Spleen (tissue), 7 donors: ENCODE measurements at regions not wholly inside any gene's neighbourhood (a gene's known extent, or its start where the extent isn't known, plus 50 kb on each side); places are given as distances from the start of the nearest gene placed in this dataset.

Source experiments
- CTCF ChIP-seq, 11 experiments: fragments of 200-600 bp in 7 of 11; fragments of 450-650 bp in 4 of 11; sonication (generic) in 4 of 11; IDR thresholded peaks in 8 of 11; conservative IDR thresholded peaks in 3 of 11; 1 replicate in 7 of 11; 2 replicates in 4 of 11; pipeline versions ENCODE4 v1.4.0 to v1.8.0; 2016 to 2021; ENCODE audit warnings: antibody characterized with exemption in 11 of 11, inconsistent platforms in 4 of 11, mild to moderate bottlenecking in 1 of 11
- POLR2A ChIP-seq, 3 donors: fragments of 450-650 bp; IDR thresholded peaks; one replicate each; pipeline ENCODE4 v1.5.1; 2017; ENCODE audit warnings: antibody characterized with exemption in 3 of 3, mild to moderate bottlenecking in 1 of 3
- POLR2AphosphoS5 ChIP-seq, 3 donors: sonication (generic); formaldehyde crosslinking; IDR thresholded peaks; one replicate each; pipeline ENCODE4 v1.5.1; 2017; ENCODE audit warnings: antibody characterized with exemption in 3 of 3
- donor health status: DM: no; HTN: no; CAD: no; lungs with moderate emphysema.
- donor health status: DM: no; HTN: no; CAD: no.
- donor health status: DM: no; HTN: no; CAD: no.

GRCh38 chr10:36183056-36183455 is 541.0 kb upstream of the FZD8 start:
- TF ChIP-seq CTCF (IDR thresholded peaks at IDR 0.05 in 8 of 11, conservative IDR thresholded peaks at IDR 0.05 in 3 of 11) (no peak), POLR2A (IDR thresholded peaks at IDR 0.05) (no peak), POLR2AphosphoS5 (IDR thresholded peaks at IDR 0.05) (no peak)
